ENCODE measurements at regions not wholly inside any gene's neighbourhood (a gene's known extent, or its start where the extent isn't known, plus 50 kb on each side); places are given as distances from the start of the nearest gene placed in this dataset.
"Not testable (repeated sequence)": the region's sequence is repeated elsewhere in the genome, so short reads cannot be mapped to it uniquely, and the experiment has no call there.

- Histone ChIP-seq H3K4me2 (ENCODE audit: low read length) (no peak overlapping the region), H4K20me1 (ENCODE audit: insufficient read depth, low read length) (no peaks in the 10 kb centered on the region), H3K9me3 (ENCODE audit: low read length) (no peaks in the 10 kb centered on the region), H3K36me3 (ENCODE audit: insufficient read depth, low read length) (no peaks in the 10 kb centered on the region), H2AFZ (ENCODE audit: low read length) (no peak overlapping the region), H3K4me3 (ENCODE audit: low read depth, low read length, poor library complexity, severe bottlenecking) (no peak overlapping the region), H3K4me1 (ENCODE audit: insufficient read depth, low read length, poor library complexity, severe bottlenecking) (no peaks in the 10 kb centered on the region), H3K79me2 (ENCODE audit: insufficient read depth, low read depth, low read length) (no peaks in the 10 kb centered on the region), H3K27ac (ENCODE audit: low read depth, low read length, poor library complexity, severe bottlenecking) (no peak overlapping the region), H3K9me2 (ENCODE audit: insufficient read depth, low read length) (no peaks in the 10 kb centered on the region)
- TF ChIP-seq CTCF (conservative IDR thresholded peaks at IDR 0.05; ENCODE audit: low read length) (no peak), EZH2phosphoT487 (IDR thresholded peaks at IDR 0.05; ENCODE audit: borderline replicate concordance, low read depth, low read length) (no peak)
- BruUV-seq (replicated peaks), result no TSS peak
- no peak for DNase-seq (ENCODE audit: low spot score)
- ChIA-PET POLR2A (no interaction called here), CTCF (ENCODE audit: unreplicated experiment) (no interaction called here)
- intact Hi-C loops (cut with micrococcal nuclease; ENCODE audit: unreplicated experiment), result no loop called here
These were observed 1080.7 kb upstream of the CELF4 start for GRCh38 chr18:38646296-38646695.

GRCh38 chr18:38644875-38645641 lies 1079.5 kb upstream of the CELF4 start:
- H3K27ac ChIP-seq (ENCODE audit: low read depth, low read length, poor library complexity, severe bottlenecking), result no peak overlapping the region
- TF ChIP-seq CTCF (conservative IDR thresholded peaks at IDR 0.05; ENCODE audit: low read length) (no peak), EZH2phosphoT487 (IDR thresholded peaks at IDR 0.05; ENCODE audit: borderline replicate concordance, low read depth, low read length) (no peak)
- H3K4me1 ChIP-seq (ENCODE audit: insufficient read depth, low read length, poor library complexity, severe bottlenecking), result no peaks in the 10 kb centered on the region
- intact Hi-C loops (cut with micrococcal nuclease; ENCODE audit: unreplicated experiment), result no loop called here
- BruUV-seq (replicated peaks), result no TSS peak
- no peaks in the 10 kb centered on the region for H3K9me3 ChIP-seq (ENCODE audit: low read length)
- POLR2A ChIA-PET, result interaction anchor here (0.9 kb wide), 1 partner anchor 11 kb away, joined by 3 read pairs; no protein-coding TSS in a partner anchor
- H3K4me2 ChIP-seq (ENCODE audit: low read length), result no peak overlapping the region
- DNase-seq (ENCODE audit: low spot score), result no peak
- H4K20me1 ChIP-seq (ENCODE audit: insufficient read depth, low read length), result no peaks in the 10 kb centered on the region
- H3K36me3 ChIP-seq (ENCODE audit: insufficient read depth, low read length), result no peaks in the 10 kb centered on the region
- CTCF ChIA-PET (ENCODE audit: unreplicated experiment), result no interaction called here
- H3K4me3 ChIP-seq (ENCODE audit: low read depth, low read length, poor library complexity, severe bottlenecking), result no peak overlapping the region
- H2AFZ ChIP-seq (ENCODE audit: low read length), result no peak overlapping the region
- no peaks in the 10 kb centered on the region for H3K9me2 ChIP-seq (ENCODE audit: insufficient read depth, low read length)
- H3K79me2 ChIP-seq (ENCODE audit: insufficient read depth, low read depth, low read length), result no peaks in the 10 kb centered on the region

GRCh38 chr18:38642711-38643110 lies 1077.1 kb upstream of the CELF4 start:
- no peak overlapping the region for H3K27ac ChIP-seq (ENCODE audit: low read depth, low read length, poor library complexity, severe bottlenecking)
- no peak for DNase-seq (ENCODE audit: low spot score)
- ChIA-PET CTCF (ENCODE audit: unreplicated experiment) (no interaction called here), POLR2A (no interaction called here)
- intact Hi-C loops (cut with micrococcal nuclease; ENCODE audit: unreplicated experiment), result no loop called here
- no peaks in the 10 kb centered on the region for H3K9me3 ChIP-seq (ENCODE audit: low read length)
- H3K9me2 ChIP-seq (ENCODE audit: insufficient read depth, low read length), result no peaks in the 10 kb centered on the region
- no TSS peak for BruUV-seq (replicated peaks)
- no peak overlapping the region for H2AFZ ChIP-seq (ENCODE audit: low read length)
- no peaks in the 10 kb centered on the region for H4K20me1 ChIP-seq (ENCODE audit: insufficient read depth, low read length)
- TF ChIP-seq EZH2phosphoT487 (IDR thresholded peaks at IDR 0.05; ENCODE audit: borderline replicate concordance, low read depth, low read length), result no peak
- no peak for TF ChIP-seq CTCF (conservative IDR thresholded peaks at IDR 0.05; ENCODE audit: low read length)
- no peak overlapping the region for H3K4me2 ChIP-seq (ENCODE audit: low read length)
- no peaks in the 10 kb centered on the region for H3K4me1 ChIP-seq (ENCODE audit: insufficient read depth, low read length, poor library complexity, severe bottlenecking)
- no peaks in the 10 kb centered on the region for H3K36me3 ChIP-seq (ENCODE audit: insufficient read depth, low read length)
- no peak overlapping the region for H3K4me3 ChIP-seq (ENCODE audit: low read depth, low read length, poor library complexity, severe bottlenecking)
- H3K79me2 ChIP-seq (ENCODE audit: insufficient read depth, low read depth, low read length), result no peaks in the 10 kb centered on the region

- H4K20me1 ChIP-seq (ENCODE audit: insufficient read depth, low read length); H3K9me2 ChIP-seq (ENCODE audit: insufficient read depth, low read length); CTCF ChIA-PET (ENCODE audit: unreplicated experiment); H3K4me1 ChIP-seq (ENCODE audit: insufficient read depth, low read length, poor library complexity, severe bottlenecking); H3K79me2 ChIP-seq (ENCODE audit: insufficient read depth, low read depth, low read length); DNase-seq (ENCODE audit: low spot score); H2AFZ ChIP-seq (ENCODE audit: low read length); H3K36me3 ChIP-seq (ENCODE audit: insufficient read depth, low read length); H3K4me2 ChIP-seq (ENCODE audit: low read length); POLR2A ChIA-PET; intact Hi-C loops (cut with micrococcal nuclease; ENCODE audit: unreplicated experiment); H3K27ac ChIP-seq (ENCODE audit: low read depth, low read length, poor library complexity, severe bottlenecking); H3K4me3 ChIP-seq (ENCODE audit: low read depth, low read length, poor library complexity, severe bottlenecking); H3K9me3 ChIP-seq (ENCODE audit: low read length); BruUV-seq (replicated peaks): not testable (repeated sequence)
These were observed 1074.1 kb upstream of the CELF4 start for GRCh38 chr18:38639700-38640099.
